Parathyroid adenoma (tissue), 2 donors: ENCODE measurements at regions not wholly inside any gene's neighbourhood (a gene's known extent, or its start where the extent isn't known, plus 50 kb on each side); places are given as distances from the start of the nearest gene placed in this dataset.
"Not testable (repeated sequence)": the region's sequence is repeated elsewhere in the genome, so short reads cannot be mapped to it uniquely, and the experiment has no call there.

Experiments
- H2AFZ ChIP-seq: fragments of 300-600 bp; sonication (generic); one replicate; pipeline ENCODE4 v1.7.0; 2017; ENCODE audit warnings: antibody characterized with exemption, mild to moderate bottlenecking
- H3K27ac ChIP-seq: fragments of 300-600 bp; sonication (generic); one replicate; pipeline ENCODE4 v1.7.0; 2017
- H3K27me3 ChIP-seq: fragments of 300-600 bp; sonication (generic); one replicate; pipeline ENCODE4 v1.7.0; 2017; ENCODE audit warnings: low read length; ENCODE audit not compliant: control insufficient read depth, insufficient read depth
- H3K36me3 ChIP-seq: fragments of 300-600 bp; sonication (generic); one replicate; pipeline ENCODE4 v1.7.0; 2017; ENCODE audit warnings: low read length; ENCODE audit not compliant: control insufficient read depth, insufficient read depth
- H3K4me1 ChIP-seq: fragments of 300-600 bp; sonication (generic); one replicate; pipeline ENCODE4 v1.7.0; 2017; ENCODE audit warnings: control low read depth
- H3K4me2 ChIP-seq: fragments of 300-600 bp; sonication (generic); one replicate; pipeline ENCODE4 v1.7.0; 2017; ENCODE audit warnings: low read length
- H3K4me3 ChIP-seq: fragments of 300-600 bp; sonication (generic); one replicate; pipeline ENCODE4 v1.7.0; 2017; ENCODE audit warnings: low read depth, low read length
- H3K79me2 ChIP-seq: fragments of 300-600 bp; sonication (generic); one replicate; pipeline ENCODE4 v1.7.0; 2017; ENCODE audit warnings: control low read depth
- H3K9ac ChIP-seq: fragments of 300-600 bp; sonication (generic); one replicate; pipeline ENCODE4 v1.7.0; 2017; ENCODE audit warnings: mild to moderate bottlenecking
- H3K9me3 ChIP-seq: fragments of 300-600 bp; sonication (generic); one replicate; pipeline ENCODE4 v1.7.0; 2017; ENCODE audit warnings: low read length; ENCODE audit not compliant: control insufficient read depth
- TF ChIP-seq, protein P1 (sequence below): fragments of 300-600 bp; sonication (generic); IDR thresholded peaks from one replicate; pipeline ENCODE4 v1.7.0; 2017; ENCODE audit warnings: antibody characterized with exemption, mild to moderate bottlenecking
- donor health status: primary hyperparathyroidism.

DNA sequence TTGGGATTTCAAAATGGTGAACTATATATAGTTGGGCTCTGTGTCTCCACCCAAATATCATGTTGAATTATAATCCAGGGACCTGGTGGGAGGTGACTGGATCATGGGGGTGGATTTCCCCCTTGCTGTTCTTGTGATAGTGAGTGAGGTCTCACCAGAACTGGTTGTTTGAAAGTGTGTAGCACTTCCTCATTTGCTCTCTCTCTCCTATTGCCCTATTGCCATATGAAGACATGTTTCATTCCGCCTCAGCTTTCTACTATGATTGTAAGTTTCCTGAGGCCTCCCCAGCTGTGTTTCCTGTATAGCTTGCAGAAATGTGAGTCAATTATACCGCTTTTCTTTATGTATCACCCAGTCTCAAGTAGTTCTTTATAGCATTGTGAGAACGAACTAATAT, 545.6 kb downstream of the TRAM1L1 start:
- Histone ChIP-seq H3K9ac (no peak overlapping the region), H3K9me3 (no peaks in the 10 kb centered on the region), H3K4me2 (no peak overlapping the region), H3K4me3 (no peak overlapping the region), H3K4me1 (no peaks in the 10 kb centered on the region), H2AFZ (no peak overlapping the region), H3K36me3 (no peaks in the 10 kb centered on the region), H3K27ac (no peak overlapping the region), H3K79me2 (no peaks in the 10 kb centered on the region), H3K27me3 (no peaks in the 10 kb centered on the region)
- TF ChIP-seq, protein P1, sequence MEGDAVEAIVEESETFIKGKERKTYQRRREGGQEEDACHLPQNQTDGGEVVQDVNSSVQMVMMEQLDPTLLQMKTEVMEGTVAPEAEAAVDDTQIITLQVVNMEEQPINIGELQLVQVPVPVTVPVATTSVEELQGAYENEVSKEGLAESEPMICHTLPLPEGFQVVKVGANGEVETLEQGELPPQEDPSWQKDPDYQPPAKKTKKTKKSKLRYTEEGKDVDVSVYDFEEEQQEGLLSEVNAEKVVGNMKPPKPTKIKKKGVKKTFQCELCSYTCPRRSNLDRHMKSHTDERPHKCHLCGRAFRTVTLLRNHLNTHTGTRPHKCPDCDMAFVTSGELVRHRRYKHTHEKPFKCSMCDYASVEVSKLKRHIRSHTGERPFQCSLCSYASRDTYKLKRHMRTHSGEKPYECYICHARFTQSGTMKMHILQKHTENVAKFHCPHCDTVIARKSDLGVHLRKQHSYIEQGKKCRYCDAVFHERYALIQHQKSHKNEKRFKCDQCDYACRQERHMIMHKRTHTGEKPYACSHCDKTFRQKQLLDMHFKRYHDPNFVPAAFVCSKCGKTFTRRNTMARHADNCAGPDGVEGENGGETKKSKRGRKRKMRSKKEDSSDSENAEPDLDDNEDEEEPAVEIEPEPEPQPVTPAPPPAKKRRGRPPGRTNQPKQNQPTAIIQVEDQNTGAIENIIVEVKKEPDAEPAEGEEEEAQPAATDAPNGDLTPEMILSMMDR: no peak

DNA sequence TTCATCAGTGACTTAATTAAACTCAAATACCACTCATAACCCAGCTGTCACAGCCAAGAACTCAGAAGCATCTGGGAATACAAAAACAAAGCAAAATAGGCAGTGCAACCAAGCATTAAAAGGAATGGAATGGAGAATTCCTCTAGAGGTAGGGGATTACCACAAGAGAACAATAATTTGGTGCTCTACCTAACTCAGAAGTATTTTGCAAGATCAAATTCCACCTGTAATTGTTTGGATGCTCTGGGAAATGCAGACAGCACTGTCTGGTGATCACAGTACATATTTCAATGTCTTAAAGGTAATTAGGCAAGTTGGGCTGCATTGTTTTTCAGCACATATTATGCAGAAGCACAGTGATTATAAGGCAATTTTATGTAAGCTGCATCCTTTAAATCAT, 547.5 kb downstream of the TRAM1L1 start:
- Histone ChIP-seq H3K4me1 (no peaks in the 10 kb centered on the region), H3K4me3 (no peak overlapping the region), H2AFZ (no peak overlapping the region), H3K79me2 (no peaks in the 10 kb centered on the region), H3K9ac (no peak overlapping the region), H3K27ac (no peak overlapping the region), H3K9me3 (no peaks in the 10 kb centered on the region), H3K27me3 (no peaks in the 10 kb centered on the region), H3K4me2 (no peak overlapping the region), H3K36me3 (no peaks in the 10 kb centered on the region)
- TF ChIP-seq, protein P1: no peak

DNA sequence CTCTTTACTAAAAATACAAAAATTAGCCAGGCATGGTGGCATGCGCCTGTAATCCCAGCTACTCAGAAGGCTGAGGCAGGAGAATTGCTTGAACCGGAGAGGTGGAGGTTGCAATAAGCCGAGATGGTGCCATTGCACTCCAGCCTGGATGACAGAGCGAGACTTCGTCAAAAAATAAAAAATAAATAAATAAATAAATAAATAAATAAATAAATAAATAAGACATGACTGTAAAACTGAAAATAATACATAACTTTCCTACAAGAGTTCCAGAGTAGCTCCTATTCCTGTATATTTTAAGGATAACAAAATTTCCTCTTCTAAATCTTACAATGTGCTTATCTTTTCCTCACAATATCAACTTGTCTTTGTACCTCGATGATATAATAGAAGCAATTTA, 549.4 kb downstream of the TRAM1L1 start:
- not testable (repeated sequence) for H3K9me3 ChIP-seq, H3K27me3 ChIP-seq, H3K9ac ChIP-seq, H3K4me3 ChIP-seq, H3K4me1 ChIP-seq, H2AFZ ChIP-seq, H3K4me2 ChIP-seq, H3K79me2 ChIP-seq, H3K27ac ChIP-seq, H3K36me3 ChIP-seq

DNA sequence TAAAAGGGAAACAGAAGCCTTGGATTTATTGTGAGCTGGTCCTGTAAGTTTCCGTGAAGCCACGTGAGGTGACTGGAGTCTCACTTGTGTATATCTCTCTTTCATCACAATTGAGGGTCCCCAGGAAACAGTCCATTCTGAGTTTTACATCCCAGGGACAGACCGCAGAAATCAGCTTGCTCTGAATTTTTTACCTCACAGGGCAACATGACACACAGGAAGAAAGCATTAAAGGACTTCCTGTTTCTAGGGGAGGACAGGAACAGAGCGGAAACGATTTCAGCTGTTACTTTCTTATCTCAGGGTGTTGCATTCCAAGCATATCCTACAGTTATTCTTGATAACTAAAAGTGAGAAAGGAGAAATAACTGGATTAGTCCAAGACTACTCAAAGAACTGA, 553.5 kb downstream of the TRAM1L1 start:
- TF ChIP-seq, protein P1: no peak
- Histone ChIP-seq H3K9ac (no peak overlapping the region), H3K27ac (no peak overlapping the region), H3K4me1 (no peaks in the 10 kb centered on the region), H3K4me3 (no peak overlapping the region), H3K27me3 (no peaks in the 10 kb centered on the region), H3K79me2 (no peaks in the 10 kb centered on the region), H2AFZ (no peak overlapping the region), H3K9me3 (no peaks in the 10 kb centered on the region), H3K36me3 (no peaks in the 10 kb centered on the region), H3K4me2 (no peak overlapping the region)

DNA sequence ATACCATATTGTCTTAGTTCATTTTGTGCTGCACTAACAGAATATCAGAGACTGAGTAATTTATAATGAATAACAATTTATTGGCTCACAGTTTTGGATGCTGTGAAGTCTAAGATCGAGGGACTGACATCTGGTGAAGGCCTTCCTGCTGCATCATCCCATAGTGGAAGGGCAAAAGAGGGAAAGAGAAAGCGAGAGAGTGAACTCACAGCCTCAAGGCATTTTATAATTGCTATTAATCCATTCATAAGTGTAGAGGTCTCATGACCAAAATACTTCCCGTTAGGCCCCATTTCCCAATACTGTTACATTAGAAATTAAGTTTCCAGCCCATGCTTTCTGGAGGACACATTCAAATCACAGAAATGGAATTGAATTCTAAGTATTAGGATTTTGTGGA, 554.4 kb downstream of the TRAM1L1 start:
- no peaks in the 10 kb centered on the region for H3K9me3 ChIP-seq
- H3K36me3 ChIP-seq: no peaks in the 10 kb centered on the region
- no peak overlapping the region for H2AFZ ChIP-seq
- H3K4me2 ChIP-seq: no peak overlapping the region
- H3K27me3 ChIP-seq: no peaks in the 10 kb centered on the region
- H3K9ac ChIP-seq: no peak overlapping the region
- H3K79me2 ChIP-seq: no peaks in the 10 kb centered on the region
- TF ChIP-seq, protein P1: no peak
- no peak overlapping the region for H3K4me3 ChIP-seq
- no peak overlapping the region for H3K27ac ChIP-seq
- no peaks in the 10 kb centered on the region for H3K4me1 ChIP-seq
